SK-N-SH (cell line): ENCODE measurements at regions not wholly inside any gene's neighbourhood (a gene's known extent, or its start where the extent isn't known, plus 50 kb on each side); places are given as distances from the start of the nearest gene placed in this dataset.

Experiments used
- CTCF ChIA-PET: fragments of 300-600, 350-600 bp; formaldehyde crosslinking; extraction: SDS; loops from one replicate; lab custom pipeline; 2021; lab: Yijun Ruan, JAX
- POLR2A ChIA-PET: fragments of 350-600 bp; sonication (Branson Sonifier 250); formaldehyde crosslinking; extraction: SDS; loops from one replicate; lab custom pipeline; 2020; ENCODE audit warnings: antibody characterized with exemption, inconsistent platforms; lab: Yijun Ruan, JAX
- DNase-seq: peaks from one replicate; pipeline ENCODE4 v3.0.0; 2012
- H2AFZ ChIP-seq: fragments of 200-600 bp; sonication (generic); 2 replicates; pipeline ENCODE4 v1.8.1; 2016; ENCODE audit warnings: antibody characterized with exemption, mild to moderate bottlenecking, low read depth
- H3F3A ChIP-seq: fragments of 200-600 bp; sonication (generic); replicated peaks from 2 replicates; pipeline ENCODE3; 2016; ENCODE audit warnings: antibody characterized with exemption, mild to moderate bottlenecking; ENCODE audit not compliant: insufficient read depth
- H3K27ac ChIP-seq, 2 experiments: fragments of 200-500 bp in 1 of 2; fragments of 200-600 bp in 1 of 2; sonication (Bioruptor generic) in 1 of 2; sonication (generic), shearing (Covaris generic) in 1 of 2; 2 replicates each; pipeline versions ENCODE4 v1.5.1 to v1.6.1; 2014 to 2016; ENCODE audit warnings: low read depth in 2 of 2, inconsistent platforms in 1 of 2, low read length in 1 of 2, mild to moderate bottlenecking in 1 of 2, mixed read lengths in 1 of 2
- H3K27me3 ChIP-seq: fragments of 200-600 bp; sonication (generic), shearing (Covaris generic); 2 replicates; pipeline ENCODE4 v1.6.1; 2016; ENCODE audit warnings: mixed run types; ENCODE audit not compliant: insufficient read depth
- H3K36me3 ChIP-seq, 2 experiments: fragments of 200-500 bp in 1 of 2; fragments of 200-600 bp in 1 of 2; sonication (Bioruptor generic) in 1 of 2; sonication (generic) in 1 of 2; replicated peaks in 1 of 2; 2 replicates each; pipeline versions ENCODE3 to v1.5.1; 2014 to 2016; ENCODE audit warnings: low read length in 1 of 2, mild to moderate bottlenecking in 1 of 2; ENCODE audit not compliant: insufficient read depth in 2 of 2, control insufficient read depth in 1 of 2
- H3K4me1 ChIP-seq, 2 experiments: fragments of 200-500 bp in 1 of 2; fragments of 200-600 bp in 1 of 2; sonication (Bioruptor generic) in 1 of 2; sonication (generic), shearing (Covaris generic) in 1 of 2; 2 replicates each; pipeline versions ENCODE4 v1.5.1 to v1.6.1; 2014 to 2016; ENCODE audit warnings: low read depth in 1 of 2, low read length in 1 of 2, mixed run types in 1 of 2; ENCODE audit not compliant: insufficient read depth in 2 of 2, control insufficient read depth in 1 of 2
- H3K4me2 ChIP-seq: fragments of 200-600 bp; sonication (generic), shearing (Covaris generic); 2 replicates; pipeline ENCODE4 v1.6.1; 2017; ENCODE audit warnings: mixed run types
- H3K4me3 ChIP-seq, 2 experiments: fragments of 200-500 bp in 1 of 2; fragments of 200-600 bp in 1 of 2; sonication (Bioruptor generic) in 1 of 2; sonication (generic), shearing (Covaris generic) in 1 of 2; 2 replicates each; pipeline versions ENCODE4 v1.5.1 to v1.8.1; 2014 to 2016; ENCODE audit warnings: low read depth in 2 of 2, inconsistent platforms in 1 of 2, low read length in 1 of 2, mild to moderate bottlenecking in 1 of 2, mixed read lengths in 1 of 2, moderate library complexity in 1 of 2
- H3K79me2 ChIP-seq: fragments of 200-600 bp; sonication (generic); 2 replicates; pipeline ENCODE4 v1.8.1; 2017; ENCODE audit warnings: mild to moderate bottlenecking; ENCODE audit not compliant: insufficient read depth
- H3K9ac ChIP-seq: fragments of 200-600 bp; sonication (generic); 2 replicates; pipeline ENCODE4 v1.6.1; 2017; ENCODE audit warnings: mixed run types
- H3K9me2 ChIP-seq: fragments of 200-600 bp; sonication (generic); 2 replicates; pipeline ENCODE4 v1.6.1; 2017; ENCODE audit warnings: mixed run types
- H3K9me3 ChIP-seq: fragments of 200-600 bp; sonication (generic); 2 replicates; pipeline ENCODE4 v1.6.1; 2017; ENCODE audit warnings: mixed run types, mild to moderate bottlenecking, moderate library complexity
- H4K20me1 ChIP-seq: fragments of 200-600 bp; sonication (generic); 2 replicates; pipeline ENCODE4 v1.6.1; 2017; ENCODE audit warnings: mild to moderate bottlenecking, mixed run types; ENCODE audit not compliant: insufficient read depth
- CHD2 ChIP-seq: fragments of 150-350 bp; IDR thresholded peaks from 2 replicates; pipeline ENCODE4 v1.6.1; 2018; ENCODE audit warnings: low read length; ENCODE audit not compliant: partially characterized antibody
- CTCF ChIP-seq: fragments of 200-600 bp; sonication (generic); IDR thresholded peaks from 2 replicates; pipeline ENCODE4 v1.6.1; 2017; ENCODE audit warnings: antibody characterized with exemption, mild to moderate bottlenecking, moderate library complexity
- FOSL2 ChIP-seq: IDR thresholded peaks from 2 replicates; pipeline ENCODE4 v1.4.0; 2012; ENCODE audit warnings: low read depth, mild to moderate bottlenecking, moderate library complexity, borderline replicate concordance
- FOXJ3 ChIP-seq: sonication (generic); formaldehyde crosslinking; IDR thresholded peaks from 2 replicates; pipeline ENCODE4 v1.5.1; 2020; ENCODE audit warnings: mild to moderate bottlenecking, missing genetic modification reagents
- GABPA ChIP-seq: IDR thresholded peaks from 2 replicates; pipeline ENCODE4 v1.4.0; 2012; ENCODE audit warnings: low read depth, mild to moderate bottlenecking
- IRF3 ChIP-seq: fragments of 150-350 bp; IDR thresholded peaks from 2 replicates; pipeline ENCODE4 v1.6.1; 2016; ENCODE audit warnings: mild to moderate bottlenecking, low read depth, low read length
- MAX ChIP-seq: IDR thresholded peaks from 2 replicates; pipeline ENCODE4 v1.4.0; 2012; ENCODE audit warnings: low read depth
- MXI1 ChIP-seq: IDR thresholded peaks from 2 replicates; pipeline ENCODE4 v1.6.1; 2012; ENCODE audit warnings: mild to moderate bottlenecking, low read depth, low read length, improper control_type of control experiment
- NFIC ChIP-seq: IDR thresholded peaks from 2 replicates; pipeline ENCODE4 v1.4.0; 2012; ENCODE audit warnings: borderline replicate concordance
- NRF1 ChIP-seq: IDR thresholded peaks from 2 replicates; pipeline ENCODE4 v1.6.1; 2012; ENCODE audit warnings: low read depth, mild to moderate bottlenecking, low read length
- POLR2AphosphoS5 ChIP-seq: IDR thresholded peaks from 2 replicates; pipeline ENCODE4 v1.6.1; 2012; ENCODE audit warnings: low read depth, low read length
- RFX5 ChIP-seq: IDR thresholded peaks from 2 replicates; pipeline ENCODE4 v1.6.1; 2012; ENCODE audit warnings: mild to moderate bottlenecking, improper control_type of control experiment, low read length
- RXRA ChIP-seq: IDR thresholded peaks from 2 replicates; pipeline ENCODE4 v1.4.0; 2012; ENCODE audit warnings: low read depth, mild to moderate bottlenecking, borderline replicate concordance
- TCF12 ChIP-seq: IDR thresholded peaks from 2 replicates; pipeline ENCODE4 v1.4.0; 2012
- TEAD4 ChIP-seq: IDR thresholded peaks from 2 replicates; pipeline ENCODE4 v1.4.0; 2012; ENCODE audit warnings: mild to moderate bottlenecking, borderline replicate concordance; ENCODE audit not compliant: insufficient read depth
- USF1 ChIP-seq: IDR thresholded peaks from 2 replicates; pipeline ENCODE4 v1.4.0; 2012; ENCODE audit warnings: low read depth, borderline replicate concordance
- USF2 ChIP-seq: fragments of 150-350 bp; IDR thresholded peaks from 2 replicates; pipeline ENCODE4 v1.6.1; 2017; ENCODE audit warnings: antibody characterized with exemption, low read length, low read depth, borderline replicate concordance
- YY1 ChIP-seq: IDR thresholded peaks from 2 replicates; pipeline ENCODE4 v1.4.0; 2012; ENCODE audit warnings: low read depth, mild to moderate bottlenecking
- WGBS: methylation state at CpG from one replicate; pipeline ENCODE4 v1.1.6; 2017; ENCODE audit warnings: low lambda C conversion rate; 5-methylcytosine and 5-hydroxymethylcytosine counted together

GRCh38 chr14:81927070-81927469 is 393.4 kb upstream of the SEL1L start:
- POLR2A ChIA-PET: no interaction called here
- no peak for DNase-seq
- no peaks in the 10 kb centered on the region for H3K79me2 ChIP-seq
- H3K9ac ChIP-seq: no peak overlapping the region
- TF ChIP-seq TEAD4: no peak
- TF ChIP-seq RXRA: no peak
- no peak for TF ChIP-seq CHD2
- TF ChIP-seq RFX5: no peak
- no peak for TF ChIP-seq USF2
- no peak for TF ChIP-seq MAX
- TF ChIP-seq NFIC: no peak
- no peak for TF ChIP-seq FOXJ3
- TF ChIP-seq TCF12: no peak
- no peak for TF ChIP-seq IRF3
- no peak for TF ChIP-seq CTCF
- TF ChIP-seq MXI1: no peak
- no peak for TF ChIP-seq POLR2AphosphoS5
- TF ChIP-seq GABPA: no peak
- no peak for TF ChIP-seq YY1
- no peak for TF ChIP-seq FOSL2
- no peak for TF ChIP-seq USF1
- no peak for TF ChIP-seq NRF1
- CTCF ChIA-PET: no interaction called here
- 0% methylated on average over 1 of the region's 1 CpG for WGBS
- no peak overlapping the region for H3K4me2 ChIP-seq
- no peaks in the 10 kb centered on the region for H3F3A ChIP-seq
- H4K20me1 ChIP-seq: no peaks in the 10 kb centered on the region
- H3K4me3 ChIP-seq: no peak overlapping the region
- H3K9me2 ChIP-seq: no peaks in the 10 kb centered on the region
- H3K27me3 ChIP-seq: no peaks in the 10 kb centered on the region
- H3K4me1 ChIP-seq: no peaks in the 10 kb centered on the region
- H3K36me3 ChIP-seq: no peaks in the 10 kb centered on the region
- H3K27ac ChIP-seq: no peak overlapping the region
- H2AFZ ChIP-seq: no peak overlapping the region
- no peaks in the 10 kb centered on the region for H3K9me3 ChIP-seq
